ENCODE measurements at regions not wholly inside any gene's neighbourhood (a gene's known extent, or its start where the extent isn't known, plus 50 kb on each side); places are given as distances from the start of the nearest gene placed in this dataset.

DNA sequence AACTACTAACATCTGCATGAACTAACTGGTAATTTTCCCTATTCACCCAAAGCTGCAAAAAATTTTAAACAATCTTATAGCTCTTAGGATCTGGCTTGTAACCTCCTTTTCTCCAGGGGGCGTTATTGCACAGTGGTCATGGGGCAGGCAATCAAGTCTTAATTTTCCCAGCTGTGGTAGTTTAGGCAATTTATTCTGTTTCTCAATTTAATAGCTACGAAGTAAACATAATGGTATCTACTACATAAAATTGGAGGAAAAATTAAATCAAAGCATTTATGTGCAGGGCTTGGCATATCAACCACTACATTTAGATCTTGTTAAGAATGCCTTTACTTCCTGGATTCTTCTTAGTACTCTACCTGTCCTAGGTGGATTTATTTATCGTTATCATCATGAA, 137.4 kb upstream of the GUCY1A1 start:
- no peak overlapping the region for H3K27ac ChIP-seq (ENCODE audit: low read length)
- no peaks in the 10 kb centered on the region for H3K27me3 ChIP-seq (ENCODE audit: insufficient read depth, low read depth, low read length)

DNA sequence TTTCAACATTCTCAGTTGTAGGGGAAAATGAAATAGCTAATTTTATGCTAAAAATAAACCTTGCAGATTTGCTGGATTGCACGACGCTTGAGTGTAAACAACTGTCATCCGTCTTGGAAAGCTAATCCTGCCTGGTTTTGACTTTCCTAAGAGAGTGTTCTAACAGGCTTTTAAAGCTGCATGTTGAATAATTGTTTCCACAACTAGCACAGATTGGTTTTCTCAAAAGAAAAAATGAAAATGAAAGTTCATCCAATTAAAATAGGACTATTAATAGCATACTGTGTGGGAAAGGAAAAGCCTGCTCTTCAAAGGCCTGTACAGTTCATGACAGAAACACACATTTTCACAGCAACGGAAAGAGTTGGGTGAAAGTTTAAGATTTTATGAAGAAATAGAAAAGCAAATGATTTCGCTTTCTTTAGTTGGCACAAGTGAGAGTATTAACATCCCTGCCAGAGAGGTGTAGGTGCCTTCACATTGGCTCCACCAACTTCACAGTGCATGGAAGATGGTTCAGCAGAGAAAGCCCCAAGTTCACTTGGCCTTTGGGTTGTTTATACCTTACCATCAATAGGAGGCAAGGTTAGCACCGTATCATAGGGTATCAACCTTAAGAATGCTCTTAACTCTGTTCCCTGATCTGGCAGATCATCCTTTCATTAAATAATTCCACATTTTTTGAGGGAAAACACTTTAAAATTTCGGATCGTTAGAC, 140.0 kb upstream of the GUCY1A1 start:
- Histone ChIP-seq H3K9ac (ENCODE audit: low read length) (no peak overlapping the region), H3K36me3 (ENCODE audit: insufficient read depth, low read length) (no peaks in the 10 kb centered on the region), H3F3A (ENCODE audit: insufficient read depth, low read length, poor library complexity, severe bottlenecking) (no peaks in the 10 kb centered on the region), H3K27ac (ENCODE audit: low read length) (no peak overlapping the region), H3K4me2 (ENCODE audit: low read length) (no peak overlapping the region), H3K9me2 (ENCODE audit: insufficient read depth, low read length) (no peaks in the 10 kb centered on the region), H3K4me3 (ENCODE audit: low read length) (no peak overlapping the region), H4K20me1 (ENCODE audit: insufficient read depth) (no peaks in the 10 kb centered on the region), H2AFZ (ENCODE audit: low read depth, low read length) (no peak overlapping the region), H3K27me3 (ENCODE audit: insufficient read depth, low read depth, low read length) (no peaks in the 10 kb centered on the region), H3K9me3 (ENCODE audit: low read length) (no peaks in the 10 kb centered on the region), H3K79me2 (replicated peaks; ENCODE audit: insufficient read depth, low read length) (no peaks in the 10 kb centered on the region)
- TF ChIP-seq, protein P1, sequence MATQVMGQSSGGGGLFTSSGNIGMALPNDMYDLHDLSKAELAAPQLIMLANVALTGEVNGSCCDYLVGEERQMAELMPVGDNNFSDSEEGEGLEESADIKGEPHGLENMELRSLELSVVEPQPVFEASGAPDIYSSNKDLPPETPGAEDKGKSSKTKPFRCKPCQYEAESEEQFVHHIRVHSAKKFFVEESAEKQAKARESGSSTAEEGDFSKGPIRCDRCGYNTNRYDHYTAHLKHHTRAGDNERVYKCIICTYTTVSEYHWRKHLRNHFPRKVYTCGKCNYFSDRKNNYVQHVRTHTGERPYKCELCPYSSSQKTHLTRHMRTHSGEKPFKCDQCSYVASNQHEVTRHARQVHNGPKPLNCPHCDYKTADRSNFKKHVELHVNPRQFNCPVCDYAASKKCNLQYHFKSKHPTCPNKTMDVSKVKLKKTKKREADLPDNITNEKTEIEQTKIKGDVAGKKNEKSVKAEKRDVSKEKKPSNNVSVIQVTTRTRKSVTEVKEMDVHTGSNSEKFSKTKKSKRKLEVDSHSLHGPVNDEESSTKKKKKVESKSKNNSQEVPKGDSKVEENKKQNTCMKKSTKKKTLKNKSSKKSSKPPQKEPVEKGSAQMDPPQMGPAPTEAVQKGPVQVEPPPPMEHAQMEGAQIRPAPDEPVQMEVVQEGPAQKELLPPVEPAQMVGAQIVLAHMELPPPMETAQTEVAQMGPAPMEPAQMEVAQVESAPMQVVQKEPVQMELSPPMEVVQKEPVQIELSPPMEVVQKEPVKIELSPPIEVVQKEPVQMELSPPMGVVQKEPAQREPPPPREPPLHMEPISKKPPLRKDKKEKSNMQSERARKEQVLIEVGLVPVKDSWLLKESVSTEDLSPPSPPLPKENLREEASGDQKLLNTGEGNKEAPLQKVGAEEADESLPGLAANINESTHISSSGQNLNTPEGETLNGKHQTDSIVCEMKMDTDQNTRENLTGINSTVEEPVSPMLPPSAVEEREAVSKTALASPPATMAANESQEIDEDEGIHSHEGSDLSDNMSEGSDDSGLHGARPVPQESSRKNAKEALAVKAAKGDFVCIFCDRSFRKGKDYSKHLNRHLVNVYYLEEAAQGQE (IDR thresholded peaks at IDR 0.05; ENCODE audit: borderline replicate concordance) = no peak
- TF ChIP-seq RAD21 (conservative IDR thresholded peaks at IDR 0.05) = no peak
- TF ChIP-seq EP300 (conservative IDR thresholded peaks at IDR 0.05; ENCODE audit: poor library complexity, severe bottlenecking) = no peak
- TF ChIP-seq EZH2 (IDR thresholded peaks at IDR 0.05; ENCODE audit: borderline replicate concordance, insufficient read depth, low read length, poor library complexity, severe bottlenecking) = no peak
- no peak for TF ChIP-seq TAF1 (IDR thresholded peaks at IDR 0.05; ENCODE audit: low read depth)
- TF ChIP-seq CTCF (IDR thresholded peaks at IDR 0.05; ENCODE audit: poor library complexity, severe bottlenecking) = no peak
- TF ChIP-seq MXI1 (conservative IDR thresholded peaks at IDR 0.05; ENCODE audit: poor library complexity, severe bottlenecking) = no peak
- no peak for TF ChIP-seq POLR2AphosphoS5 (IDR thresholded peaks at IDR 0.05)
- TF ChIP-seq SMC3 (conservative IDR thresholded peaks at IDR 0.05; ENCODE audit: poor library complexity) = no peak

More for the DNA sequence above, 137.4 kb upstream of the GUCY1A1 start:
- no peaks in the 10 kb centered on the region for H3K36me3 ChIP-seq (ENCODE audit: insufficient read depth, low read length)
- no peaks in the 10 kb centered on the region for H3K79me2 ChIP-seq (replicated peaks; ENCODE audit: insufficient read depth, low read length)
- no peak overlapping the region for H2AFZ ChIP-seq (ENCODE audit: low read depth, low read length)
- no peaks in the 10 kb centered on the region for H4K20me1 ChIP-seq (ENCODE audit: insufficient read depth)
- no peak overlapping the region for H3K4me2 ChIP-seq (ENCODE audit: low read length)
- no peaks in the 10 kb centered on the region for H3F3A ChIP-seq (ENCODE audit: insufficient read depth, low read length, poor library complexity, severe bottlenecking)
- H3K9me2 ChIP-seq (ENCODE audit: insufficient read depth, low read length) = no peaks in the 10 kb centered on the region
- TF ChIP-seq CTCF (IDR thresholded peaks at IDR 0.05; ENCODE audit: poor library complexity, severe bottlenecking) (no peak), EZH2 (IDR thresholded peaks at IDR 0.05; ENCODE audit: borderline replicate concordance, insufficient read depth, low read length, poor library complexity, severe bottlenecking) (no peak), POLR2AphosphoS5 (IDR thresholded peaks at IDR 0.05) (no peak), MXI1 (conservative IDR thresholded peaks at IDR 0.05; ENCODE audit: poor library complexity, severe bottlenecking) (no peak), TAF1 (IDR thresholded peaks at IDR 0.05; ENCODE audit: low read depth) (no peak), EP300 (conservative IDR thresholded peaks at IDR 0.05; ENCODE audit: poor library complexity, severe bottlenecking) (no peak), RAD21 (conservative IDR thresholded peaks at IDR 0.05) (no peak)
- no peaks in the 10 kb centered on the region for H3K9me3 ChIP-seq (ENCODE audit: low read length)
- no peak overlapping the region for H3K9ac ChIP-seq (ENCODE audit: low read length)
- no peak overlapping the region for H3K4me3 ChIP-seq (ENCODE audit: low read length)

Data from neural cell (in vitro differentiated cells).